GM06990 (cell line): ENCODE measurements at regions not wholly inside any gene's neighbourhood (a gene's known extent, or its start where the extent isn't known, plus 50 kb on each side); places are given as distances from the start of the nearest gene placed in this dataset.

Experiments
- DNase-seq: peaks from one replicate; pipeline ENCODE4 v3.0.0-alpha.2; 2011; ENCODE audit not compliant: insufficient read length; ENCODE audit errors: extremely low read depth
- H3K27me3 ChIP-seq: replicated peaks from 2 replicates; pipeline ENCODE4 v1.6.0; 2011; ENCODE audit warnings: low read length; ENCODE audit not compliant: control insufficient read depth, insufficient read depth
- H3K36me3 ChIP-seq: 2 replicates; pipeline ENCODE4 v1.5.1; 2011; ENCODE audit warnings: low read length; ENCODE audit not compliant: control insufficient read depth, insufficient read depth
- H3K4me3 ChIP-seq: replicated peaks from 2 replicates; pipeline ENCODE4 v1.5.1; 2011; ENCODE audit warnings: low read depth, mild to moderate bottlenecking, control low read depth, low read length
- TF ChIP-seq, protein P1 (sequence below): IDR thresholded peaks from 2 replicates; pipeline ENCODE4 v1.5.1; 2011; ENCODE audit warnings: low read length, control low read depth, mild to moderate bottlenecking, inconsistent platforms; ENCODE audit not compliant: insufficient read depth, poor library complexity, severe bottlenecking

DNA sequence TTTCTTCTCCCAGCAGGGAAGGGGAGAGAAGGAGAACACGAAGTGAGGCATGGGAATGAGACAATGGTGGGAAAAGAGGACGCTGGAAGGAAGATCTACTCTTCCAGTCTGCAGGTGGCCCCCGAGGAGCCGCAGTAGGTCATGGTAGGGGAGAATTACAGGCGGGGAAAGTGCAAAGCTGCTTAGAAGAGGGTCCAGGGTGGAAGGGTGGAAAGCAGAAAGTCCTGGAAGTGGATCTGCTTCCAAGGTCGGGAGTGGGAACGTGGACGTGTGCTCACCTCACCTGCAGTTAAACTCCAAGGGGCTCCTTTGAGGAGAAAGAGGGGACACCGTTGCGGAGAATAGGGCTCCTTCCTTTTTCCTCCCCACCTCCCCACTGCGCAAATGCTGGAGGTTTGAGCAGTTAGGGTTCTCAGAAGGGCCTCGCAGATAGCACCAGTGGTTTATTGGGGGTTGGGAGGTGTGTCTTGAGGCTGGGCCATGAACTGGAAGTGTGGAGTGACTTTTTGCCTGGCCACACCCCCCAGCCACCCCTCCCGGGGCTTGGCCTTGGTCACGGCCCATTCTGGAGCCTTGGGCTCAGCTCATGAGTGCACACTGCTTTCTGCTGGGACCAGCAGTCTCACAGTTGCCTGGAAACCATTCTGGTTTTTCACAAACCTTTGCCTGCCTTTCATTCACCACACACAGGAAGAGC is 100.4 kb upstream of the MLN start:
- TF ChIP-seq, protein P1, sequence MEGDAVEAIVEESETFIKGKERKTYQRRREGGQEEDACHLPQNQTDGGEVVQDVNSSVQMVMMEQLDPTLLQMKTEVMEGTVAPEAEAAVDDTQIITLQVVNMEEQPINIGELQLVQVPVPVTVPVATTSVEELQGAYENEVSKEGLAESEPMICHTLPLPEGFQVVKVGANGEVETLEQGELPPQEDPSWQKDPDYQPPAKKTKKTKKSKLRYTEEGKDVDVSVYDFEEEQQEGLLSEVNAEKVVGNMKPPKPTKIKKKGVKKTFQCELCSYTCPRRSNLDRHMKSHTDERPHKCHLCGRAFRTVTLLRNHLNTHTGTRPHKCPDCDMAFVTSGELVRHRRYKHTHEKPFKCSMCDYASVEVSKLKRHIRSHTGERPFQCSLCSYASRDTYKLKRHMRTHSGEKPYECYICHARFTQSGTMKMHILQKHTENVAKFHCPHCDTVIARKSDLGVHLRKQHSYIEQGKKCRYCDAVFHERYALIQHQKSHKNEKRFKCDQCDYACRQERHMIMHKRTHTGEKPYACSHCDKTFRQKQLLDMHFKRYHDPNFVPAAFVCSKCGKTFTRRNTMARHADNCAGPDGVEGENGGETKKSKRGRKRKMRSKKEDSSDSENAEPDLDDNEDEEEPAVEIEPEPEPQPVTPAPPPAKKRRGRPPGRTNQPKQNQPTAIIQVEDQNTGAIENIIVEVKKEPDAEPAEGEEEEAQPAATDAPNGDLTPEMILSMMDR: no peak
- DNase-seq: peak; percentile 75
- no peaks in the 10 kb centered on the region; the same call in 1 of the 2 replicates for H3K27me3 ChIP-seq
- H3K4me3 ChIP-seq: no peak overlapping the region
- no peaks in the 10 kb centered on the region for H3K36me3 ChIP-seq

DNA sequence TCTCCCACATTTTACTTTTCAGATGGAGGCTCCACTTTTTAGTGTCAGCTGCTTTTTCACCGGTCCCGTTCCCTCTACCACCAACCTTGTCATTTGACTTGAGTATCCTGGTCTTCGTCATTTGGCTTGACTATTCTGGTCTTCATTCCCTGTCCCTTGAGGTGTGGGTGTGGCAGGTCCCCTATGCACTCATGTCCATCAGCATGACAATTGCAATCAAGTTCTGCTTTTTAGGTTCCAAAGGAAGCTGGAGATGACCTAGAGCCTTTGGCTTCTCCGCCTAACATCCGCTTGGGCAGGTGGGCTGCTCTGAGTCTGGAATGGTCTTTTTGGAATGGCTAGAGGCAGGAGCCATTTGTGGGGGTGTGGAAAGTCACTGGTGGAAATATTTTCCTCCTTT is 99.8 kb upstream of the MLN start:
- no peak for DNase-seq
- TF ChIP-seq, protein P1: no peak
- no peak overlapping the region for H3K4me3 ChIP-seq
- no peaks in the 10 kb centered on the region for H3K36me3 ChIP-seq
- H3K27me3 ChIP-seq: no peaks in the 10 kb centered on the region; the same call in 1 of the 2 replicates

DNA sequence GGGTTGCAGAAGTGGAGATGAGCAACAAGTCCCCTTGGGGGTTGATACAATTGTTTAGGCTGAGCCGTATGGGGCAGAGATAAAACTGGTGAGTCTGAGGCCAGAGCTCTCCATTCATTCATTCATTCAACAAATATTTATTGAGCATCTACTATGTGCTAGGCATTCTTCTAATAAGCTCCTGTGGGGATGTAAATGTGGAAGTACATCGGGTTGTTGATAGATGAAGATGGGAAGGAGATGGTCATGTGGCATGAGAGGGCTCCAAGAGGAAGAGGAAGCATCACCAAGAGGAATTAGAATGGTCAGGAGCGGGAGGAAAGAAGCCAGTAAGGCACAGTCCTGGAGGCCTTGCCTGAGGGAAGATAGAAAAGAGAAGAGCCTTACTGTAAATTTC is 98.7 kb upstream of the MLN start:
- Histone ChIP-seq H3K36me3 (no peaks in the 10 kb centered on the region), H3K4me3 (no peak overlapping the region), H3K27me3 (no peaks in the 10 kb centered on the region; the same call in 1 of the 2 replicates)
- TF ChIP-seq, protein P1: no peak
- no peak for DNase-seq

DNA sequence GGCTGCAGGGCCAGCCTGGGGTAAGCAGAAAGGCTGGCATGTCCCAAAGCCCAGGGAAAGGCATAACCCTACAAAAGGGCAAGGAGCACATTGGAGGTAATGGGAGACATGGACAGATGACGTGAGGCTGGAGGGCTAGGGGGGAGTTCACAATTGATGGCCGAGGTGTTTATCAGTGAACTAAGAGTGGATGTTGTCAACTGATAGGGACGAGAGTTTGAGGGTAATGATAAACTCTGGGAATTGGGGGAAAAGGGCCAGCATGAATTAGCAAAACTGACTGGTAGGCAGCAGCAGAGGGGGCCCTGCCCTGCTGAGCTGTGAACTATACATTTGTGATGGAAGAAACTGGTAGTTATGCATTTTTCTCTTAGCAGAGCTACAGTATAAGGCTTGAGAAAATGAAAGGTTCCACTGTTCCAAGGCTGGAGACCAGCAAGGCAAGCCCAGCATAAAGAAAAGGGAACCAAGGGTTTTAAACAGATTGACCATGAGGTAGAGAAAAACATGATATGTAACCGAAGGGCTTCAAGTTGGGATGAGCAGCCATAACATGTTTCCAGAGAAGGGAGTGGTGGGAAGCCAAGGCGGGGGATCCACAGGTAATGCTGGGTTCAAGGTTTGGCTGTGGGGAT is 98.1 kb upstream of the MLN start:
- TF ChIP-seq, protein P1: no peak
- DNase-seq: no peak
- Histone ChIP-seq H3K27me3 (no peaks in the 10 kb centered on the region; the same call in 1 of the 2 replicates), H3K36me3 (no peaks in the 10 kb centered on the region), H3K4me3 (no peak overlapping the region)

DNA sequence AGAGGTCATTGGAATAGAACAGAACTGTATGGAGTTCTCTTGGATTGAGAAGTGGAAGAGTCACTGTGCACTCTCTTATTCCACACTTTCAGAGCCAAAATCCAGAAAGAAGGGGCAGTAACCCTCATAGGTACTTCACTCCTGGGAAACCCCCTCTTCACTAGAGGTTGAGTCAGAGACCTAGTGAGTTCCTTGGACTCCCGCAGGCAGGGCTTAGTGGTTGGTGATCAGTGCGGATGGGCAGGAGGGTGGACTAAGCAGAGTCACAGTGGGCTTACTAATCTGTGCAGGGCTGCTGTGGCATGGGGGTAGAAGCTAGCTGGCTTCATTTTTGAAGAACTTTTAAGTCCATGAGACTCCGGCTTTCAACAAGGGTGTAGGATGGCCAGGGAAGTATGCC is 95.0 kb upstream of the MLN start:
- no peaks in the 10 kb centered on the region for H3K36me3 ChIP-seq
- no peak overlapping the region for H3K4me3 ChIP-seq
- DNase-seq: no peak
- H3K27me3 ChIP-seq: no peaks in the 10 kb centered on the region; the same call in none of the 2 replicates
- TF ChIP-seq, protein P1: no peak
